ENCODE measurements at regions not wholly inside any gene's neighbourhood (a gene's known extent, or its start where the extent isn't known, plus 50 kb on each side); places are given as distances from the start of the nearest gene placed in this dataset.

DNA sequence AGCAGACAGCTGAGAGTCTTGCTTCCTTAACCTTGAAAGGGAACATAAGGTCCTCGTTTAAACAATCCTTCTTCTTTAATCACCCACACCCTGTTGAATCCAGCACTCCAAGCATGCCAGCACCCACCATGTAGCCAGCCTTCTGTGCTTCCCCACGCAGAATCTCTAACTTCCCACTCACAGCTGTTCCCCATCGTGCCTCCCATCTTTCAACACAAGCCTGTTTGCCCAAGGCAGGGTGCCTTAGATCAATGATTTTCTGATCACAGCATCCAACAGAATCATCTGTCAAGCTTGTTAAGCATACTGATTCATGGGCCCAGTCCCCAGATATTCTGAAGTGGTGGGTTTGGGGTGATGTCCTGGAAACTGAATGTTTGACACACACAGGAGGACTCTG lies 530.8 kb downstream of the SH2D4B start:
- H3K9me3 ChIP-seq (ENCODE audit: control insufficient read depth, insufficient read depth, low read length) = no peaks in the 10 kb centered on the region
- H3K36me3 ChIP-seq (ENCODE audit: control insufficient read depth, low read length) = no peaks in the 10 kb centered on the region
- no peaks in the 10 kb centered on the region for H3K79me2 ChIP-seq (ENCODE audit: control insufficient read depth, low read length)
- H3K4me2 ChIP-seq (ENCODE audit: low read length) = no peak overlapping the region
- H3K27me3 ChIP-seq (ENCODE audit: control insufficient read depth, low read length) = no peaks in the 10 kb centered on the region
- H4K20me1 ChIP-seq (ENCODE audit: control insufficient read depth, insufficient read depth, low read depth, low read length) = no peaks in the 10 kb centered on the region
- no peaks in the 10 kb centered on the region for H3K9me2 ChIP-seq (replicated peaks; ENCODE audit: control insufficient read depth, low read length)
- no peak overlapping the region for H3K27ac ChIP-seq (ENCODE audit: low read depth, low read length)
- no peaks in the 10 kb centered on the region for H3F3A ChIP-seq (ENCODE audit: control insufficient read depth, insufficient read depth)
- H3K4me3 ChIP-seq (ENCODE audit: low read length) = no peak overlapping the region
- H3K4me1 ChIP-seq (ENCODE audit: control insufficient read depth, low read length) = no peaks in the 10 kb centered on the region
- TF ChIP-seq, protein P1, sequence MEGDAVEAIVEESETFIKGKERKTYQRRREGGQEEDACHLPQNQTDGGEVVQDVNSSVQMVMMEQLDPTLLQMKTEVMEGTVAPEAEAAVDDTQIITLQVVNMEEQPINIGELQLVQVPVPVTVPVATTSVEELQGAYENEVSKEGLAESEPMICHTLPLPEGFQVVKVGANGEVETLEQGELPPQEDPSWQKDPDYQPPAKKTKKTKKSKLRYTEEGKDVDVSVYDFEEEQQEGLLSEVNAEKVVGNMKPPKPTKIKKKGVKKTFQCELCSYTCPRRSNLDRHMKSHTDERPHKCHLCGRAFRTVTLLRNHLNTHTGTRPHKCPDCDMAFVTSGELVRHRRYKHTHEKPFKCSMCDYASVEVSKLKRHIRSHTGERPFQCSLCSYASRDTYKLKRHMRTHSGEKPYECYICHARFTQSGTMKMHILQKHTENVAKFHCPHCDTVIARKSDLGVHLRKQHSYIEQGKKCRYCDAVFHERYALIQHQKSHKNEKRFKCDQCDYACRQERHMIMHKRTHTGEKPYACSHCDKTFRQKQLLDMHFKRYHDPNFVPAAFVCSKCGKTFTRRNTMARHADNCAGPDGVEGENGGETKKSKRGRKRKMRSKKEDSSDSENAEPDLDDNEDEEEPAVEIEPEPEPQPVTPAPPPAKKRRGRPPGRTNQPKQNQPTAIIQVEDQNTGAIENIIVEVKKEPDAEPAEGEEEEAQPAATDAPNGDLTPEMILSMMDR (IDR thresholded peaks at IDR 0.05; ENCODE audit: low read depth, low read length, poor library complexity, severe bottlenecking) = no peak
- no peak for TF ChIP-seq EZH2phosphoT487 (IDR thresholded peaks at IDR 0.05; ENCODE audit: borderline replicate concordance, low read length)

DNA sequence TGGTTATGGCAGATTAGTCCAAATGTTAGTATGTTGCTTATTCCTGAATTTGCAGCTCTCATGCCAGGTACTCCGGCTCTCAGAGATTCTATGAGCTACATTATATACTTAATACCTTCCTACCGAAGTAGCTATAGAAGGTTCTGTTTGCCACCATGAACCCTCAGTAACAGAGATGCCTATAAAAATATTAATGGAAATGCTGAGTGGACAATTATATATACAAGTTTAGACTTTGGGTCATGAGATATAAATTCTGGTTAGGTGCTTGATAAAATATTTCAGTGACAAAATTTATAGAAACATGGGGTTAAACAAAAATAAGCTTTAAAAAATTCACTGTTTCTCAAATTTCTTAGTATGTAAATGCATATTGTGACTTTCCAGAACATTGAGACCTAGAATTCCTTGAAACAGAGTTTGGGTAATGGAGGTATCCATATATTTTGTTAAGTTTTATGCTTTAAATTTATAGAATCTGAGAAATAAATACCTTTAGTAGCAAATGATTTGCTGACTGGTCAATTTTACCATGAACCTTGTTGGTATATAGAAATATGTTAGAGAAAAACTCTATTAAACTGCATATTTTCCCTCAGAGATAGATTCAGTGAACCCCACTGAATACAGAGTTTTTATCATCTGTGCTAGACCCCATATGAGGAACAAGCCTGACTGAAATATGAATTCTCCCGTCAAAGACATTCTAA lies 533.5 kb downstream of the SH2D4B start:
- Histone ChIP-seq H3F3A (ENCODE audit: control insufficient read depth, insufficient read depth) (no peaks in the 10 kb centered on the region), H3K4me2 (ENCODE audit: low read length) (no peak overlapping the region), H4K20me1 (ENCODE audit: control insufficient read depth, insufficient read depth, low read depth, low read length) (no peaks in the 10 kb centered on the region), H3K36me3 (ENCODE audit: control insufficient read depth, low read length) (no peaks in the 10 kb centered on the region), H3K27me3 (ENCODE audit: control insufficient read depth, low read length) (no peaks in the 10 kb centered on the region), H3K79me2 (ENCODE audit: control insufficient read depth, low read length) (no peaks in the 10 kb centered on the region), H3K27ac (ENCODE audit: low read depth, low read length) (no peak overlapping the region), H3K9me3 (ENCODE audit: control insufficient read depth, insufficient read depth, low read length) (no peaks in the 10 kb centered on the region), H3K4me1 (ENCODE audit: control insufficient read depth, low read length) (no peaks in the 10 kb centered on the region), H3K4me3 (ENCODE audit: low read length) (no peak overlapping the region), H3K9me2 (replicated peaks; ENCODE audit: control insufficient read depth, low read length) (no peaks in the 10 kb centered on the region; the same call in 1 of the 2 replicates)
- TF ChIP-seq EZH2phosphoT487 (IDR thresholded peaks at IDR 0.05; ENCODE audit: borderline replicate concordance, low read length) = no peak
- TF ChIP-seq, protein P1 (IDR thresholded peaks at IDR 0.05; ENCODE audit: low read depth, low read length, poor library complexity, severe bottlenecking) = no peak

- H3F3A ChIP-seq (ENCODE audit: control insufficient read depth, insufficient read depth) = no peaks in the 10 kb centered on the region
- no peaks in the 10 kb centered on the region for H3K27me3 ChIP-seq (ENCODE audit: control insufficient read depth, low read length)
- TF ChIP-seq, protein P1 (IDR thresholded peaks at IDR 0.05; ENCODE audit: low read depth, low read length, poor library complexity, severe bottlenecking) = no peak
- no peak for TF ChIP-seq EZH2phosphoT487 (IDR thresholded peaks at IDR 0.05; ENCODE audit: borderline replicate concordance, low read length)
- H3K9me3 ChIP-seq (ENCODE audit: control insufficient read depth, insufficient read depth, low read length) = no peaks in the 10 kb centered on the region
- H3K79me2 ChIP-seq (ENCODE audit: control insufficient read depth, low read length) = no peaks in the 10 kb centered on the region
- H4K20me1 ChIP-seq (ENCODE audit: control insufficient read depth, insufficient read depth, low read depth, low read length) = no peaks in the 10 kb centered on the region
- H3K4me1 ChIP-seq (ENCODE audit: control insufficient read depth, low read length) = no peaks in the 10 kb centered on the region
- no peak overlapping the region for H3K4me2 ChIP-seq (ENCODE audit: low read length)
- H3K27ac ChIP-seq (ENCODE audit: low read depth, low read length) = no peak overlapping the region
- H3K36me3 ChIP-seq (ENCODE audit: control insufficient read depth, low read length) = no peaks in the 10 kb centered on the region
- H3K9me2 ChIP-seq (replicated peaks; ENCODE audit: control insufficient read depth, low read length) = no peaks in the 10 kb centered on the region; the same call in 1 of the 2 replicates
- H3K4me3 ChIP-seq (ENCODE audit: low read length) = no peak overlapping the region
These were observed 535.5 kb downstream of the SH2D4B start for GRCh38 chr10:81073155-81073554.

All from DOHH2 (cell line).